Heart left ventricle (tissue), 16 donors: ENCODE measurements at regions not wholly inside any gene's neighbourhood (a gene's known extent, or its start where the extent isn't known, plus 50 kb on each side); places are given as distances from the start of the nearest gene placed in this dataset.

Source experiments
- ATAC-seq, 4 donors: fragments of 200-7000 bp; cut with Tn5 transposase; one replicate each; pipeline ENCODE4 v1.9.1; 2020 to 2022; ENCODE audit warnings: moderate library complexity in 4 of 4, mild to moderate bottlenecking in 3 of 4, moderate number of reproducible peaks in 1 of 4
- DNase-seq, 5 donors: peaks; one replicate each; pipeline ENCODE4 v3.0.0-alpha.2; 2020
- H3K27ac ChIP-seq, 12 donors: fragments of 200-600 bp; sonication (generic) in 4 of 12; one replicate each; pipeline versions ENCODE4 v1.5.0 to v1.8.0; 2016 to 2022; ENCODE audit warnings: mild to moderate bottlenecking in 2 of 12
- H3K27me3 ChIP-seq, 9 donors: fragments of 200-600 bp; sonication (generic) in 2 of 9; one replicate each; pipeline versions ENCODE4 v1.5.1 to v1.8.0; 2016 to 2022; ENCODE audit warnings: mild to moderate bottlenecking in 3 of 9
- H3K36me3 ChIP-seq, 9 donors: fragments of 200-600 bp; sonication (generic) in 2 of 9; one replicate each; pipeline versions ENCODE4 v1.5.0 to v1.8.0; 2018 to 2022; ENCODE audit warnings: mild to moderate bottlenecking in 2 of 9
- H3K4me1 ChIP-seq, 12 donors: fragments of 200-600 bp; sonication (generic) in 4 of 12; one replicate each; pipeline versions ENCODE4 v1.5.0 to v1.8.0; 2016 to 2022; ENCODE audit warnings: mild to moderate bottlenecking in 3 of 12
- H3K4me3 ChIP-seq, 12 donors: fragments of 200-600 bp; sonication (generic) in 4 of 12; one replicate each; pipeline versions ENCODE4 v1.5.0 to v1.8.0; 2017 to 2022; ENCODE audit warnings: mild to moderate bottlenecking in 9 of 12, moderate library complexity in 4 of 12
- H3K9me3 ChIP-seq, 12 donors: fragments of 200-600 bp; sonication (generic) in 4 of 12; one replicate each; pipeline versions ENCODE4 v1.5.0 to v1.8.0; 2016 to 2022; ENCODE audit warnings: mild to moderate bottlenecking in 1 of 12
- POLR2A ChIP-seq, 2 donors: fragments of 450-650 bp; IDR thresholded peaks; one replicate each; pipeline ENCODE4 v1.6.1; 2017; ENCODE audit warnings: antibody characterized with exemption in 2 of 2, mild to moderate bottlenecking in 2 of 2, moderate library complexity in 2 of 2
- WGBS, 4 donors: extraction: QIAGEN DNeasy Blood & Tissue Kit in 2 of 4; methylation state at CpG; one replicate each; pipeline versions ENCODE4 v1.1.5 to v1.1.7; 2013 to 2018; 5-methylcytosine and 5-hydroxymethylcytosine counted together
- intact Hi-C, 10 donors: fragments of 100-400 bp; cut with DNase I; formaldehyde crosslinking; loops; one replicate each; pipeline versions ENCODE4 v1.11.1 to v1.14.2; 2022
- TF ChIP-seq, protein P1 (sequence below), 12 donors: fragments of 200-600 bp; sonication (generic) in 4 of 12; IDR thresholded peaks; one replicate each; pipeline versions ENCODE4 v1.5.0 to v1.8.0; 2018 to 2022; ENCODE audit warnings: antibody characterized with exemption in 12 of 12, mild to moderate bottlenecking in 5 of 12
- donor health status: ischemic (EF 13 %, LVEDD 7.1; RV severe dilation, severe dysfunction).
- donor health status: healthy with polysubstance abuse.
- donor health status: DM: no; HTN: yes; CAD: no.
- donor health status: DM: no; HTN: no; CAD: no.
- donor health status: ischemic (EF 25% LVEDD 6.9; RV normal size, moderate dysfunction).
- donor health status: ischemic (EF 25% LVEDD 5.7; RV mildly dilated, moderate dysfunction).
- donor health status: healthy.
- donor health status: DM: yes; HTN: yes; CAD: no.
- donor health status: ischemic (EF 35%, LVEDD 5.7; RV mildly dilated, moderate dysfunction).
- donor health status: nonischemic (EF 11% LVEDD 7.7; RV severe dilation, severe dysfunction).
- donor health status: DM: yes; HTN: yes; CAD: no.
- donor health status: PGD.
- donor health status: ischemic (EF 29% LVEDD 5.4; RV normal size, mild dysfunction).
- donor health status: nonischemic (EF 23%, LVEDD 6.1; RV moderate dilation, normal function).

GRCh38 chr12:60704171-60704914 is 1108.5 kb downstream of the SLC16A7 start:
- intact Hi-C loops: no loop called here
- Histone ChIP-seq H3K27me3 (no peaks in the 10 kb centered on the region), H3K4me1 (no peaks in the 10 kb centered on the region), H3K36me3 (no peaks in the 10 kb centered on the region), H3K9me3 (peaks cover 0 to 20% (median 3%) of the 10 kb centered on the region in 12 donors), H3K27ac (no peak overlapping the region), H3K4me3 (no peak overlapping the region)
- whole genome bisulfite sequencing, 4 donors: 67 to 70% (median 69%) methylated on average over 4 of the region's 4 CpGs
- TF ChIP-seq, protein P1, sequence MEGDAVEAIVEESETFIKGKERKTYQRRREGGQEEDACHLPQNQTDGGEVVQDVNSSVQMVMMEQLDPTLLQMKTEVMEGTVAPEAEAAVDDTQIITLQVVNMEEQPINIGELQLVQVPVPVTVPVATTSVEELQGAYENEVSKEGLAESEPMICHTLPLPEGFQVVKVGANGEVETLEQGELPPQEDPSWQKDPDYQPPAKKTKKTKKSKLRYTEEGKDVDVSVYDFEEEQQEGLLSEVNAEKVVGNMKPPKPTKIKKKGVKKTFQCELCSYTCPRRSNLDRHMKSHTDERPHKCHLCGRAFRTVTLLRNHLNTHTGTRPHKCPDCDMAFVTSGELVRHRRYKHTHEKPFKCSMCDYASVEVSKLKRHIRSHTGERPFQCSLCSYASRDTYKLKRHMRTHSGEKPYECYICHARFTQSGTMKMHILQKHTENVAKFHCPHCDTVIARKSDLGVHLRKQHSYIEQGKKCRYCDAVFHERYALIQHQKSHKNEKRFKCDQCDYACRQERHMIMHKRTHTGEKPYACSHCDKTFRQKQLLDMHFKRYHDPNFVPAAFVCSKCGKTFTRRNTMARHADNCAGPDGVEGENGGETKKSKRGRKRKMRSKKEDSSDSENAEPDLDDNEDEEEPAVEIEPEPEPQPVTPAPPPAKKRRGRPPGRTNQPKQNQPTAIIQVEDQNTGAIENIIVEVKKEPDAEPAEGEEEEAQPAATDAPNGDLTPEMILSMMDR (IDR thresholded peaks at IDR 0.05): no peak
- no peak for TF ChIP-seq POLR2A (IDR thresholded peaks at IDR 0.05)
- DNase-seq (no peak), ATAC-seq (no peak)

DNA sequence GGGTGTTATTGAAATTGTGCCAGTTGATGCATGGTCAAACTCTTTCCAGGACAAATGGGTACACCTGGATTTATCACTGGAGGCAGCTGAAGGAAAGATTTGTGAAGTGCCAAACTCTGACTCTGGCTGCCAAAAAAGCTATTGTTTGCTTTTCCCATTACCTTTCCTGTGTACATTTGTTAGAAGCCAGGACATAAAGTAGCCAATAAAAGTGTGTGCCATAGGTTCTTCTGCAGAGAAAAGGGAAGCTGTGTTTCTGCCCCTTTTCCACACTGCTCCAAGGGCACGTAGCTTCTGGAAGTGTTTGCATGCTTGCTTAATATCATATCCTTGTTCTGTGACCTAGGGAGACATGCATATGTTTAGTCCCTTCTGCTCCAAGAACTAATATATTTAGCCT is 1114.4 kb downstream of the SLC16A7 start:
- H3K4me3 ChIP-seq: no peak overlapping the region
- no peaks in the 10 kb centered on the region for H3K36me3 ChIP-seq
- intact Hi-C loops: no loop called here
- H3K27me3 ChIP-seq: no peaks in the 10 kb centered on the region
- TF ChIP-seq, protein P1 (IDR thresholded peaks at IDR 0.05): no peak
- TF ChIP-seq POLR2A (IDR thresholded peaks at IDR 0.05): no peak
- H3K9me3 ChIP-seq: peaks cover 0 to 20% (median 3%) of the 10 kb centered on the region in 12 donors
- WGBS, 4 donors: 42 to 67% (median 51%) methylated on average over 1 of the region's 1 CpG
- no peak for ATAC-seq
- DNase-seq: no peak
- H3K27ac ChIP-seq: no peak overlapping the region
- no peaks in the 10 kb centered on the region for H3K4me1 ChIP-seq

DNA sequence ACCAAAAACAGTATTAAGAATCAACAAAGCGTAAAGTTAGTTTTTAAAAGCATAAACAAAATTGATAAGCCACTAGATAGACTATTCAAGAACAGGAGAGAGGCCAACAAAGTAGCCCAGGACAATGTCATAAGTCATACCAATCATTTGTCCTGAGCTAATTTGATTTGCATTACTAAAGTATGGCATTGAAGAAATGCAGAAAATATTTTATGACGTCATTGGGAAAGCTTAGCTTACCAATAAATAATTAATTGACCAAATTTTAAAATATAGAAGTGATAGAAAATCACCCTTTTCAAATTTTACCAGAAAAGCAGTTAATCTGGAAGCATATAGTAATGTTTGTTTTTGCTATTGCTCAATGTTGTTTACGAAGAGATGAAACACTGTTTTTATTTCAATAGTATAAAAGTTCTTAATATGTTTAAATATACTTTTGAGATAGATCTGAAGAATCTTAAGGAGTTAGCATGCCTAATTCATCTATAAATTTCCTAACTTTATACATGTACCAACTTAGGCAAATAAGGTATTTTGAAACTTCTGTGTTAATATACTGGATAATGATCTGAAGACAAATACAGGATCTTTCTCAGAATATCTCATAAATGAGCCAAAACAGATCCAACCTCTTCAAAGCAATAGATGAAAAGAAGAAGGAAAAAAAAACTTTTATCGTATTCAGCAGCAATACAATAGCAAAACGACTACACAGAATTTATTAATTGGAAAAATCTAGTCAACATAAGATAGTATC is 1118.5 kb downstream of the SLC16A7 start:
- H3K36me3 ChIP-seq: no peaks in the 10 kb centered on the region
- no peak overlapping the region for H3K27ac ChIP-seq
- H3K4me1 ChIP-seq: no peaks in the 10 kb centered on the region
- WGBS, 4 donors: 70 to 76% (median 76%) methylated on average over 5 of the region's 5 CpGs
- intact Hi-C loops: no loop called here
- no peak for DNase-seq
- no peak for TF ChIP-seq POLR2A (IDR thresholded peaks at IDR 0.05)
- TF ChIP-seq, protein P1 (IDR thresholded peaks at IDR 0.05): no peak
- H3K9me3 ChIP-seq: peaks cover 0 to 8% (median 0%) of the 10 kb centered on the region in 12 donors
- H3K27me3 ChIP-seq: no peaks in the 10 kb centered on the region
- ATAC-seq: no peak
- no peak overlapping the region for H3K4me3 ChIP-seq

DNA sequence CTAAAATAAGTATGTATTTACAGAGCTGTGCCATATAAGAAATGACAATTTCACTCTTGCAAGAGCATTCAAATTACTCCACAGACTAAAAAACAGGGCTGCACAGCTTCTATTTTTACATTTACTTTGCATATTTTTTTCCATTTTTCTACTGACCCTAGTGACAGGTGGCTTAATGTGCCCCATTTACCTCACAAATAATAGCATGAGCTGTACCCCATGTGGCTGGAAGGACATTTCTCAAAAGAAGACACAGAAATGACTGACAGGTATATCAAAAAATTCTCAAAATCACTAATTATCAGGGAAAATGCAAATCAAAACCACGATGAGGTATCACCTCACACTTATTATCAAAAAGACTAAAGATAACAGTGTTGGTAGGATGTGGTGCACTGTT is 1128.6 kb downstream of the SLC16A7 start:
- Histone ChIP-seq H3K9me3 (peaks cover 0 to 6% (median 0%) of the 10 kb centered on the region in 12 donors), H3K27me3 (no peaks in the 10 kb centered on the region), H3K4me1 (no peaks in the 10 kb centered on the region), H3K27ac (no peak overlapping the region), H3K4me3 (no peak overlapping the region), H3K36me3 (no peaks in the 10 kb centered on the region)
- intact Hi-C loops: no loop called here
- no peak for ATAC-seq
- 33 to 43% (median 37%) methylated on average over 1 of the region's 1 CpG for WGBS, 4 donors
- TF ChIP-seq POLR2A (IDR thresholded peaks at IDR 0.05): no peak
- TF ChIP-seq, protein P1 (IDR thresholded peaks at IDR 0.05): no peak
- DNase-seq: no peak
